ENCODE measurements at regions not wholly inside any gene's neighbourhood (a gene's known extent, or its start where the extent isn't known, plus 50 kb on each side); places are given as distances from the start of the nearest gene placed in this dataset.
A peak's percentile ranks its signal among the peaks of the same experiment; 100 is the strongest.

DNA sequence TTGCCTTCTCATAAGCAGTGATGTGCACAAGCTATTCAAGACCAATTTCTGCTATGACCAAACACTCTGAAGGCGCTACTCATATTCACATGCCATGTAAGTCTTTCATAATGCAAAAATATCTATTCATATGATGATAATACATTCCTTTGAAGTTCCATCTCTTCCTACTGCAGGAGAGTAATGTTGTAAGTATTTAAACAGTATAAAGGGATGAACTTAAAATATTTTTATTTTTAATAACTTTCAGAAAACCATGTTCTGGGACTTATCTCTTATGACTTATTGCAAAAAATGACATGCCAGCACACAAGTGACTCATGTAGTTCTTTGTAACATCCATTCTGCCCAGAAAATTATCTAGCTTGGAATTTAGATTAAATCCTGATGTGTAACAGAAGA is 376.4 kb downstream of the KCTD16 start (continued):
- TF ChIP-seq, protein P1, sequence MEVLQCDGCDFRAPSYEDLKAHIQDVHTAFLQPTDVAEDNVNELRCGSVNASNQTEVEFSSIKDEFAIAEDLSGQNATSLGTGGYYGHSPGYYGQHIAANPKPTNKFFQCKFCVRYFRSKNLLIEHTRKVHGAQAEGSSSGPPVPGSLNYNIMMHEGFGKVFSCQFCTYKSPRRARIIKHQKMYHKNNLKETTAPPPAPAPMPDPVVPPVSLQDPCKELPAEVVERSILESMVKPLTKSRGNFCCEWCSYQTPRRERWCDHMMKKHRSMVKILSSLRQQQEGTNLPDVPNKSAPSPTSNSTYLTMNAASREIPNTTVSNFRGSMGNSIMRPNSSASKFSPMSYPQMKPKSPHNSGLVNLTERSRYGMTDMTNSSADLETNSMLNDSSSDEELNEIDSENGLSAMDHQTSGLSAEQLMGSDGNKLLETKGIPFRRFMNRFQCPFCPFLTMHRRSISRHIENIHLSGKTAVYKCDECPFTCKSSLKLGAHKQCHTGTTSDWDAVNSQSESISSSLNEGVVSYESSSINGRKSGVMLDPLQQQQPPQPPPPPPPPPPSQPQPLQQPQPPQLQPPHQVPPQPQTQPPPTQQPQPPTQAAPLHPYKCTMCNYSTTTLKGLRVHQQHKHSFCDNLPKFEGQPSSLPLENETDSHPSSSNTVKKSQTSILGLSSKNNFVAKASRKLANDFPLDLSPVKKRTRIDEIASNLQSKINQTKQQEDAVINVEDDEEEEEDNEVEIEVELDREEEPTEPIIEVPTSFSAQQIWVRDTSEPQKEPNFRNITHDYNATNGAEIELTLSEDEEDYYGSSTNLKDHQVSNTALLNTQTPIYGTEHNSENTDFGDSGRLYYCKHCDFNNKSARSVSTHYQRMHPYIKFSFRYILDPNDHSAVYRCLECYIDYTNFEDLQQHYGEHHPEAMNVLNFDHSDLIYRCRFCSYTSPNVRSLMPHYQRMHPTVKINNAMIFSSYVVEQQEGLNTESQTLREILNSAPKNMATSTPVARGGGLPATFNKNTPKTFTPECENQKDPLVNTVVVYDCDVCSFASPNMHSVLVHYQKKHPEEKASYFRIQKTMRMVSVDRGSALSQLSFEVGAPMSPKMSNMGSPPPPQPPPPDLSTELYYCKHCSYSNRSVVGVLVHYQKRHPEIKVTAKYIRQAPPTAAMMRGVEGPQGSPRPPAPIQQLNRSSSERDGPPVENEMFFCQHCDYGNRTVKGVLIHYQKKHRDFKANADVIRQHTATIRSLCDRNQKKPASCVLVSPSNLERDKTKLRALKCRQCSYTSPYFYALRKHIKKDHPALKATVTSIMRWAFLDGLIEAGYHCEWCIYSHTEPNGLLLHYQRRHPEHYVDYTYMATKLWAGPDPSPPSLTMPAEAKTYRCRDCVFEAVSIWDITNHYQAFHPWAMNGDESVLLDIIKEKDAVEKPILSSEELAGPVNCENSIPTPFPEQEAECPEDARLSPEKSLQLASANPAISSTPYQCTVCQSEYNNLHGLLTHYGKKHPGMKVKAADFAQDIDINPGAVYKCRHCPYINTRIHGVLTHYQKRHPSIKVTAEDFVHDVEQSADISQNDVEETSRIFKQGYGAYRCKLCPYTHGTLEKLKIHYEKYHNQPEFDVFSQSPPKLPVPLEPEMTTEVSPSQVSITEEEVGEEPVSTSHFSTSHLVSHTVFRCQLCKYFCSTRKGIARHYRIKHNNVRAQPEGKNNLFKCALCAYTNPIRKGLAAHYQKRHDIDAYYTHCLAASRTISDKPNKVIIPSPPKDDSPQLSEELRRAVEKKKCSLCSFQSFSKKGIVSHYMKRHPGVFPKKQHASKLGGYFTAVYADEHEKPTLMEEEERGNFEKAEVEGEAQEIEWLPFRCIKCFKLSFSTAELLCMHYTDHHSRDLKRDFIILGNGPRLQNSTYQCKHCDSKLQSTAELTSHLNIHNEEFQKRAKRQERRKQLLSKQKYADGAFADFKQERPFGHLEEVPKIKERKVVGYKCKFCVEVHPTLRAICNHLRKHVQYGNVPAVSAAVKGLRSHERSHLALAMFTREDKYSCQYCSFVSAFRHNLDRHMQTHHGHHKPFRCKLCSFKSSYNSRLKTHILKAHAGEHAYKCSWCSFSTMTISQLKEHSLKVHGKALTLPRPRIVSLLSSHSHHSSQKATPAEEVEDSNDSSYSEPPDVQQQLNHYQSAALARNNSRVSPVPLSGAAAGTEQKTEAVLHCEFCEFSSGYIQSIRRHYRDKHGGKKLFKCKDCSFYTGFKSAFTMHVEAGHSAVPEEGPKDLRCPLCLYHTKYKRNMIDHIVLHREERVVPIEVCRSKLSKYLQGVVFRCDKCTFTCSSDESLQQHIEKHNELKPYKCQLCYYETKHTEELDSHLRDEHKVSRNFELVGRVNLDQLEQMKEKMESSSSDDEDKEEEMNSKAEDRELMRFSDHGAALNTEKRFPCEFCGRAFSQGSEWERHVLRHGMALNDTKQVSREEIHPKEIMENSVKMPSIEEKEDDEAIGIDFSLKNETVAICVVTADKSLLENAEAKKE (CRISPR knock-in tag; IDR thresholded peaks at IDR 0.05): no peak
- TF ChIP-seq, protein P2, sequence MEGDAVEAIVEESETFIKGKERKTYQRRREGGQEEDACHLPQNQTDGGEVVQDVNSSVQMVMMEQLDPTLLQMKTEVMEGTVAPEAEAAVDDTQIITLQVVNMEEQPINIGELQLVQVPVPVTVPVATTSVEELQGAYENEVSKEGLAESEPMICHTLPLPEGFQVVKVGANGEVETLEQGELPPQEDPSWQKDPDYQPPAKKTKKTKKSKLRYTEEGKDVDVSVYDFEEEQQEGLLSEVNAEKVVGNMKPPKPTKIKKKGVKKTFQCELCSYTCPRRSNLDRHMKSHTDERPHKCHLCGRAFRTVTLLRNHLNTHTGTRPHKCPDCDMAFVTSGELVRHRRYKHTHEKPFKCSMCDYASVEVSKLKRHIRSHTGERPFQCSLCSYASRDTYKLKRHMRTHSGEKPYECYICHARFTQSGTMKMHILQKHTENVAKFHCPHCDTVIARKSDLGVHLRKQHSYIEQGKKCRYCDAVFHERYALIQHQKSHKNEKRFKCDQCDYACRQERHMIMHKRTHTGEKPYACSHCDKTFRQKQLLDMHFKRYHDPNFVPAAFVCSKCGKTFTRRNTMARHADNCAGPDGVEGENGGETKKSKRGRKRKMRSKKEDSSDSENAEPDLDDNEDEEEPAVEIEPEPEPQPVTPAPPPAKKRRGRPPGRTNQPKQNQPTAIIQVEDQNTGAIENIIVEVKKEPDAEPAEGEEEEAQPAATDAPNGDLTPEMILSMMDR (conservative IDR thresholded peaks at IDR 0.05; ENCODE audit: low read depth in 2 of 2): no peak

DNA sequence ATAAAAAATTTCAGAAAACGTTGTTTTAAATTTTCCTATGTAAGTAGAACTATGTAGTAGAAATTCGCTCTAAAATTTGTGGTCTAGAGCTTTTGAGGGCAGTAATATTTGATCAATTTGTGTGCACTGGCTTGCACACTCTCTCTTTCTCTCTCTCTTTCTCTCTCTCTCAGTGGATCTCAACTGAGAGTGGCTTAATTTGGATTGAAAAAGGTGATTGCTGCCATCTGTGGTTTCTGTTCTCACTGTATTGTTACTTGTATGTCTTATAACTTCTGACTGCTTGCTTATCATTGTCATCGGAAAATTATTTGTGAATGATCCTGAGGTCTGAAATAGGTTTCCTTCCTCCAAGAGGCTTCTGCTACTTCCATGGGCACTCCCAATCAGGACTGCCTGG is 368.2 kb downstream of the KCTD16 start:
- Mint-ChIP-seq H3K27ac (no peak overlapping the region), H3K4me1 (no peaks in the 10 kb centered on the region)
- H2AFZ ChIP-seq: 0 out of 2 replicates have a peak overlapping the region, but pooled peaks have one; percentile 10
- TF ChIP-seq, protein P1 (CRISPR knock-in tag; IDR thresholded peaks at IDR 0.05): no peak
- TF ChIP-seq, protein P2 (conservative IDR thresholded peaks at IDR 0.05; ENCODE audit: low read depth in 2 of 2): no peak
- TF ChIP-seq ZNF114 (CRISPR knock-in tag; IDR thresholded peaks at IDR 0.05): no peak

More for the DNA sequence above, 368.2 kb downstream of the KCTD16 start:
- Histone ChIP-seq H3K4me1 (ENCODE audit: insufficient read depth) (no peaks in the 10 kb centered on the region), H4K20me1 (replicated peaks; ENCODE audit: insufficient read depth) (no peaks in the 10 kb centered on the region), H3K9me2 (ENCODE audit: insufficient read depth) (no peaks in the 10 kb centered on the region), H3K79me2 (replicated peaks; ENCODE audit: insufficient read depth) (no peaks in the 10 kb centered on the region), H3K4me2 (no peak overlapping the region), H3F3A (replicated peaks; ENCODE audit: low read depth) (no peaks in the 10 kb centered on the region), H3K4me3 (no peak overlapping the region), H3K27me3 (ENCODE audit: insufficient read depth) (no peaks in the 10 kb centered on the region), H3K27ac (ENCODE audit: low read depth) (no peak overlapping the region), H3K36me3 (ENCODE audit: insufficient read depth) (no peaks in the 10 kb centered on the region)
- Mint-ChIP-seq H3K36me3 (ENCODE audit: low read depth) (peaks cover 5% of the 10 kb centered on the region; the same call in 2 of the 3 replicates), H3K4me3 (no peak overlapping the region), H3K9me3 (peaks cover 9% of the 10 kb centered on the region; the same call in 2 of the 3 replicates), H3K27me3 (ENCODE audit: insufficient read depth, low read depth, poor library complexity) (no peaks in the 10 kb centered on the region)
- DNase-seq (ENCODE audit: low spot score): no peak
- no peak for ATAC-seq

Data from GM23338 (cell line).